ENCODE measurements at regions not wholly inside any gene's neighbourhood (a gene's known extent, or its start where the extent isn't known, plus 50 kb on each side); places are given as distances from the start of the nearest gene placed in this dataset.

DNA sequence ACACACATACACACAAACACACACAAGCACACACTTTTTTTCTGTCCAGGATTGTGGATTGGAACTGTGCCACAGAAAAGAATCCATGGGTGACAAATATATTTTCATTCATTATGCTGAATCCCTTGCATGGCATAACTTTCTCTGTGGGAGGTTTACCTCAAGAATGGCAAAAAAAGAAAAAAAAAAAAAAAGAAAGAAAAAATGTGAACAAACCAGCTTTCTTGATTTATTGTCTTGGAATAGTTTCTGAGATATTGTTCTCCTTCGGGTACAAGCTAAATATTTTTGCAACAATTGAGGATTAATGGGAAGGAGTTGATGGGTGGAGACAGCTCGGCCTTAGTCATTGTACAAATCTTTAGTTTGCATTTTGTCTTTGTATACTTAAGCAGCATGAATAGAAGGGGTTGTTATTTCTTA lies 153.1 kb downstream of the GMNC start (continued):
- no peak for TF ChIP-seq CEBPB (IDR thresholded peaks at IDR 0.05; ENCODE audit: low read depth, low read length)
- TF ChIP-seq NANOG (IDR thresholded peaks at IDR 0.05; ENCODE audit: insufficient read depth, low read depth, low read length, poor library complexity, severe bottlenecking), result no peak
- TF ChIP-seq SAP30 (IDR thresholded peaks at IDR 0.05; ENCODE audit: insufficient read depth, insufficient replicate concordance, low read length), result no peak
- no peak for TF ChIP-seq GABPA (IDR thresholded peaks at IDR 0.05; ENCODE audit: borderline replicate concordance, insufficient read depth, low read length)
- no peak for TF ChIP-seq MAFK (IDR thresholded peaks at IDR 0.05; ENCODE audit: low read depth, low read length)

Measured in H1 (cell line).